G401.6 (cell line): ENCODE measurements at regions not wholly inside any gene's neighbourhood (a gene's known extent, or its start where the extent isn't known, plus 50 kb on each side); places are given as distances from the start of the nearest gene placed in this dataset.
"Not testable (repeated sequence)": the region's sequence is repeated elsewhere in the genome, so short reads cannot be mapped to it uniquely, and the experiment has no call there.

Source experiments
- FAIRE-seq: peaks from 2 replicates; lab custom pipeline; 2012; peaks lifted over from hg19 to GRCh38; lab: Jason Lieb, UNC

DNA sequence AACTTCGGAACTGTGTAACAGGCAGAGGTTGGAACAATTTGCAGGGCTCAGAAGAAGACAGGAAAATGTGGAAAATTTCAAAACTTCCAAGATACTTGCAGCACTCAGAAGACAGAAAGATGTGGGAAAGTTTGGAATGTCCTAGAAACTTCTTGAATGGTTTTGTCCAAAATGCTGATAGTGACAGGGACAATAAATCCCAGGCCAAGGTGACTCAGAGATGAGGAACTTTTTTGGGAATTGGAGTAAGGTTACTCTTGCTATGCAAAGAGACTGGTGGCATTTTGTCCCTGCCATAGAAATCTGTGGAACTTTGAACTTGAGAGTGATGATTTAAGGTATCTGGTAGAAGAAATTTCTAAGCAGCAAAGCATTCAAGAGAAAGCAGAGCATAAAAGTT, 2055.6 kb upstream of the C9orf72 start:
- not testable (repeated sequence) for FAIRE-seq

GRCh38 chr9:29637471-29638237, 2064.4 kb upstream of the C9orf72 start:
- no peak for FAIRE-seq

DNA sequence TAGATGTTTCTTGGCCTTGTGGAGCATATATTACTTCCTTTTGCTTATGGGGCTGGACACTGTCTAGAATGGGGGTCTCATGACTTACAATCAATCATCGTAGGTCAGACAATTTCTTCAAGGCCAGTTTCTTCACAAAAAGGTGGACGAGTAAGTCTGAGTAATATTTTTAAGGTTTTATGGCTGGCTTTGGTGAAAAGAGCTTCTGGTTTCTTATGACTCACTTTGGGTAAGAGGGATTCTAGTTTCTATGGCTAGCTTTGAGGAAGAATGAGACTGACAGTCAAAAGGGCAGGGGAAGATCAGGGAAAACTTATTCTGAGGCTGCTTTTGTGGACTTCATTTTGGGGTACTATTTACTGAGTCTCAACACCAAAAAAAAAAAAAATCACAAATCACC, 2067.2 kb upstream of the C9orf72 start:
- FAIRE-seq, result no peak

- FAIRE-seq, result no peak
Observed at GRCh38 chr9:29644514-29644913, 2071.2 kb upstream of the C9orf72 start.

DNA sequence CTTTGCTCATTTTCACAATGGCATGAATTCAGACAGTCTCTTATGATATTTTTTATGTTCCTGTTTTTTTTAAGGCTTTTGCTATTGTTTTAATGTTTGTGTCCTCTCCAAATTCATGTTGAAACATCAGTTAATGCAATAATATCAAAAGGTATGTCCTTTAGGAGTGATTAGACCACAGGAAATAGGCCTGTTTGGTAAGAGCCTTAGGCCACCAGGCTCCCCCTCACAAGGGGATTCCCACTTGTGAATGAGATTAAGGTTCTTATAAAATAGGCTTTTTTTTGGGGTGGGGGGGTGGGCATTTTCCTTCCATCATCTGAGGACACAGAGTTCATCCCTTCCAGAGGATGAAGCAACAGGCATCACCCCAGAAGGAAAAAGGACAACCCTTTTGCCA, 2074.2 kb upstream of the C9orf72 start:
- no peak for FAIRE-seq

- FAIRE-seq, result peak; percentile 55
Observed at GRCh38 chr9:29648132-29648531, 2074.9 kb upstream of the C9orf72 start.

DNA sequence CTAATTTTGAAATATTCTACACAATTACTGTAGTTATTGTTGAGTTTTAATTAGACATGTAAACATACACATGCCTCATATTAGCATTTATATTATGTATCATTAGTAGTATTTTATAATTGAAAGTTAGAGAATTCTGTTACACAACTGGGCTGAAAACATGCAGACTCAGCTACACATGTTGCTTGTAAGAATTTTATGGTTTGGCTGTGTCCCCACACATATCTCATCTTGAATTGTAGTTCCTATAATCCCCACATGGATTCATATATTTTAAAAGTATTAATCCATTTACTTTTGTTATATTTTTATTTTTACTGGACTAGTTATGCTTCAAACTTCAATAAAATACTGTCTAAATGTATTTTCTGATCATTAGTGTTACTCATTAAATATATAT, 2075.3 kb upstream of the C9orf72 start:
- no peak for FAIRE-seq

DNA sequence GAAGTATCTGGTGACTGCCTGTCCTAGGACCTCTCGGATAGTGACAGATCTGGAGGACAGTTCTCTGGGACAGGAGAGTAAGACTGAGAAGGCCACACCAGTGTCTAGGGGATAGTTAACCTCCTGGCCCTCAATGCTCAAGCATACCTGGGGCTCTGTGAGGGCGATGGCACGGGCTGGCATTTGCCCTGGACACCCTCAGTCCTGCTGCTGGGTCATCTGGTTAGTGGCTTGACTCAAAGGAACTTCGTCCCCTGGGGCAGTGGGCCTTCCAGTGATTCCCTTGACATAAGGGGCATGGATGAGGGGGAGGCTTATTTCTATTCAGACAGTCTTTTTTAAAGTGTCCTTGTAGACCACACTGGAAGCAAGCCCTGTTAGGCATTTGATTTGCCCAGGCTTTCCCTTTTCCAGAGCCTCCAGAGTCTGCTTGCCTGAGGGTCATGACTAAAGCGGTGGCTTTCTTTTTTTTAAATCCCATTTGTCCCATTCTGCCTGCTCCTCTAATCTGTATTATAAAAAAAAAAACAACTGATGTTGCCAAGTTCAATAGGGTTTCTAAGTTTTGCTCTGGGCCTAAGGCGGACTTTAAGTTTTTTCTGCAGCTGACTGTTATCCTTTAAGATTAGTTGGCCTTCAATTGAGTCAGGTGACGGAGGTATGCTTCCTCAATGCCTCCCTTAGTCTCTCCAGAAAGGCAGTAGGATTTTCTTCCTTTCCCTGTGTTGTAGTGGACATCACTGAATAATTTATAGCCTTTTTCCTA, 2083.5 kb upstream of the C9orf72 start:
- no peak for FAIRE-seq

- FAIRE-seq, result no peak
Observed at GRCh38 chr9:29657821-29658220, 2084.5 kb upstream of the C9orf72 start.

- no peak for FAIRE-seq
Observed at GRCh38 chr9:29659014-29659413, 2085.7 kb upstream of the C9orf72 start.

DNA sequence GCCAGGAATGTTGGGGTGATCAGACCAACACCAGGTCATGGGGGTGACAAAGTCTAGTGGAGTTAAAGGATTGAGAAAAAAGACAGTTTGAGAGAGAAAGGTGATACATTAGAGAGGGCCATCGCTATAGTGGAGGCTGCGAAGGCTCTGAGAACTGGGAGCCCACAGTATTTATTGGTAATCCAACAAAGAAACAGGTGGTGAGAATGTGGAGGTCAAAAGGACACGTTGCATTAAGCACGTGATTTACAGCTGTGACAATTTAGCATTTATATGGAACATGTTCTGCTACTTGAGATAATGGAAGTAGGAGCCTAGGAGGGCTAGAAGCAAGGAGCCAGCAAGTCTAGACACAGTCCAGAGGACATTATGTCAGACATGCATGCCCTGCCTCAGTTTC, 2086.5 kb upstream of the C9orf72 start:
- FAIRE-seq, result no peak

DNA sequence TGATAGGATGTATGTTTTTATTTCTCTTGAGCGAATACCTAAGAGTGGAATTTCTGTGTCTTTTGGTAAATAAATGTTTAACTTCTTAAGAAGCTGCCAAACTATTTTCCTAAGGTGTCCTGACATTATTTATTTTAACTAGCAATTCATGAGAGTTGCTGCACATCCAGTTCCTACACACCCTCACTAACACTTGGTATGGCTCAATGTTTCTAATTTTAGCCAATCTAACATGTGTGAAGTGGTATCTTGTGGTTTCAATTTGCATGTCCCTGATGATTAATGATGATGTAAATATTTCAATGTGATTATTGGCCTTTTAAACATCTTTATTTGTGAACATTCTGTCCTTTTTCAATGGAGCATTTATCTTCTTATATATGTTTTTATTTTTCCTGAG, 2095.5 kb upstream of the C9orf72 start:
- no peak for FAIRE-seq

DNA sequence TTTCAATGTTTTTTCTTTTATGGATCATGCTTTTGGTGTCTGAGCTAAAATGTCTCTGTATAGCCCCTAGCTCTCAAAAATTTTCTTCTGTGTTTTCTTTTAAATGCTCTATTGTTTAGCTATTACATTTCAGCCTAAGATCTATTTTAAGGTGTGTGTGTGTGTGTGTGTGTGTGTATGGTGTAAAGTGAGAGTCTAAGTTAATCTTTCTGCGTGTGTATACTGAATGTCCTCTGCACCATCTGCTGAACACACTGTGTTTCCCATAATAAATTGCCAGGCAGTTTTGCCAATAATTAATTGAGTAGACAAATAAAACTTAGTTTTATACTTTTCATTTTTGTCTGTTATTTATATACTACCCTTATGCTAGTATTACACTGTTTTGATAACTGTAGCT, 2096.3 kb upstream of the C9orf72 start:
- no peak for FAIRE-seq

DNA sequence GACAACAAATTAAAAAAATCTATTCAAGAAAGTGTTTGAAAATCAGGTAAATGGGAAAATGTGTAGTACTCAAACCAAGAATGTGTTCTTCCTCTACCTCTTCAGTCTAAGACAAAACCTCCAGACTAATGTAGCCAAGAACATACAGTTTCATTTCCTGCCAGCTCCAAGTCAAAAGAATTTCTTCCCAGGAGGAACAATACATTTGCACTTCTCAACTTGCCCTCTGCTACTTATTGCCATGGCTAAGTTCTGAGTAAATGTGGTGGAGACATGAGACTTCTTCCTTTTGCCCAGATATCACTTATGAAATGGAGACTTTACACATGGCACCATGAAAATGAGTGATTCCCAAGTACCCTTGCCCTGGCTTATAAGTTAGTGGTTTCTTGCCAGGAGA, 2112.2 kb upstream of the C9orf72 start:
- no peak for FAIRE-seq

- FAIRE-seq, result no peak
Observed at GRCh38 chr9:29691145-29691544, 2117.9 kb upstream of the C9orf72 start.

DNA sequence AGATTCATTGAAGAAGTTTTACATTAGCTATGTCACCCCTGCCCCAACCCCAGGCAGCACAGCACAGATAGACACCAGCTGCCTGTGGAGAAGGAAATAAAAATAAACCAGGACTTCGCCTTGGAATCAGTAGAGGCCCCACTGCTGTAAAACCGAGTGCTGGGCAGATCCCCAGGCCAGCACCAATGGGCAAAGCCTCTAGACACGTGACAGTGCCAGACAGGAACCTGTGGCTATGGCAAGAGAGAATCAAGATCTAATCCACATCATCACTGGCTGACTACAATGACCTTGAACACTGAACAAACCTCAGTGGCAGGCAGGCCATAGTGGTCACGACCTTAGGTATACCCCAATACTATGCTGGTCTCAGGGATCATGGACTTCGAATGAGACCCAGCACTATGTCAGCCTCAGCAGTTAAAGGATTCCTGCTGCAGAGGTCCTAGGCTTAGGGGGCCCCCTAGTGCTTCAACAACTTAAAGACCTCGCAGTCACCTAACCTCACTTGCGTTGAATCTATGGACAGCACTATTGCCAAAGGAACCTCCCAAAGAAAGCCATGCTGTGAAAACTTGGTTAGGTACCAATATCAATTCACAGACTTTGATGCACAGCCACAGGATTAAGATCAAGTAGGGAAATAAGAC, 2118.6 kb upstream of the C9orf72 start:
- no peak for FAIRE-seq

DNA sequence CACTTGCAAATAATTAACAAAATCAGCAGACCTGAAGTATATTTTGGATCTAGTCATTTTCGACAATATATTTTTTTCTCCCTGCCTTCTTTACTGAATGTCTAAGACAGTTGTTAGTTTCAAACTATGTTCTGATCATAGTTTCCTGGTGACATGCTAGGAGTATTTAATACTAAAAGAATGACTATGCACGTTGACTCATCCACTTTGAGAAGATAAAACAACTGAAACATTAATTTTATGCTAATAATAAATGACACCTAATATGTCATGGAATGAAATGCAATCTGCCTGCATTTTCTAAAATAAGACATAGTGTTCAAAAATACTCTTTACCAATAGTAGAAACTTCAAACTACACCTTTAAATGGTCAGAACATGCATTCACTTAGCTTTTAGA, 2123.7 kb upstream of the C9orf72 start:
- FAIRE-seq, result no peak

DNA sequence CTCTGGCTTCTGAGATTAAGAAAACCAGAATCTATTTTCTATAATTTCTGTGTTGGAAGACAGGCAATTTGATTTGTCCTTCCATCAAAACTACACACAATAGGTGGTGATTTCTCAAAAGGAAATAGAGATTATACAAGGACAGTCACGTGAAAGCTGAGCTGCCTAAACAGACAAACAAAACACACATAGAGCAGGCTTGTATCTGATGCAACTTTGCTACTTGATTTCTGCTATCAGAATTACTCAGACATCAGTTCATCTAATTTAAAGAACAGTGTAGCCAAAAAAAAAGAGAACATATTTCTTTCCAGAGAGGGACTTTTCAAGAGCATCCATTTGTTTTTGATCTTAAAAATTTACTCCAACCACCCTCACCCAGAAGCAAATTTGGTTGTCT, 2128.3 kb upstream of the C9orf72 start:
- no peak for FAIRE-seq

DNA sequence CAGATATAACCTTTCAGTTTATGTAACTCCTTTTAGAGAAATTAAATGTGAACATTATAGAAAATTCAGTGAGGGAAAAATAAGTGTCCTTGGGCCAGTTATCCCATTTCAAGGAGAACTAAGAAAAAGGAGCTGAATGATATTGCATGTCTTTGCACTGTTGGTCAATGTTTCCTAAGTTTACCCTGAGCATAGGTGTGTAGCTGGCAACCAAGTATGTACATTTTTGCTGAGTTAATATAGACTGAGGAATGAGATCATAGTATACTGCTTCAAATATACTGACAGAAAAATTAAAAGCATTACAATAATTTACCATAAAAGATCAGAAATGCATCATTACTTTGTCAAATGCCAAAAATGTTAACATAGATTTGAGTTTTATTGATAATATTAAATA, 2128.7 kb upstream of the C9orf72 start:
- no peak for FAIRE-seq

DNA sequence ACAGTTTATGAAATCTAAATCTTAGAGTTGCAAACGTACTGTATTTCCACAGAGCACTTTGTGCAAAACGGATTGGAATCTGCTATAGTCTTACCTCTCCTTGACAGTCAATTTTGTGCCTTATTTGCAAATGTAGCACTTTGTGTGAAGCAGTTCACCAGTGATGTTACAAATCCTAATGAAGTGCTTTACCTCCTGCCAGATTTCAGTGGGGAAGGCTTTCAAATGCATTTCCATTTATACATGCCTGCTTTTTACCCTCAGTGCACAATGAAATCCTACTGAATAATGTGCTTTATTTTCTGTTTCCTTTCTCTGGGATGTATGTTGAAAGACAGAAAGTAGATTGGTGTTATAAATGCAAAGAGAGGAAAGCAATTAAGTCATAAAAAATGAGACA, 2141.6 kb upstream of the C9orf72 start:
- FAIRE-seq, result no peak

DNA sequence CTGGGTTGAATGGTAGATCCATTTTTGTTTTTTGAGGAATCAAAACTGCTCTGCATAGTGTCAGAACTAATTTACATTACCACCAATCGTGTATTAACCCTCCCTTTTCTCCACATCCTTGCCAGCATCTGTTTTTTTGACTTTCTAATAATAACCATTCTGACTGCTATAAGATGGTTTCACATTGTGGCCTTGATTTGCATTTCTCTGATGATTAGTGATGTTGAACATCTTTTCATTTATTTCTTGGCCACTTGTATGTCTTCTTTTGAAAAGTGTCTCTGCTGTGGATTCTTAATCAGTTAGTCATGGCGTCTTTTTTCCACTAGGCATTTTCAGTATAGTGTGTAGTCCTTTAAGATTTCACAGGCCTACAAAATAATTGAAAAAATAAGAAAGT, 2144.3 kb upstream of the C9orf72 start:
- no peak for FAIRE-seq

DNA sequence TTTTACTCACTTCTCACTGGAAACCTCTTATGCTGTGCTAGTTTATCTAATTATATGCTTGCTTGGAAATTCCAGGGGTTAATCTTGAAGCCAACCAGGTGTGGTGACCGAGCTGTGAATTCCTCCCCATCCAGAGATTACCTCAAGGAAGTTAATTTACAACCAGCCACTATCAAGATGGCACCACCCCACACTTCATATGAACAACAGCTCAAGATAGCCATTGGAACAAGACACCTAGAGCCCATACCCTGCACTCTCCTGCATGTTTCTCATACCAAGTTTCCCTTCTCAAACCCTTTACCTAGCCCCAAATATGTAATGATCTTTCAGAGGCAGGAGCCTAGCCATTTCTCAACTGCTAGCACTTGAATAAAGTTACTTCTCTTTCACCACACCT, 2156.9 kb upstream of the C9orf72 start:
- FAIRE-seq, result no peak

DNA sequence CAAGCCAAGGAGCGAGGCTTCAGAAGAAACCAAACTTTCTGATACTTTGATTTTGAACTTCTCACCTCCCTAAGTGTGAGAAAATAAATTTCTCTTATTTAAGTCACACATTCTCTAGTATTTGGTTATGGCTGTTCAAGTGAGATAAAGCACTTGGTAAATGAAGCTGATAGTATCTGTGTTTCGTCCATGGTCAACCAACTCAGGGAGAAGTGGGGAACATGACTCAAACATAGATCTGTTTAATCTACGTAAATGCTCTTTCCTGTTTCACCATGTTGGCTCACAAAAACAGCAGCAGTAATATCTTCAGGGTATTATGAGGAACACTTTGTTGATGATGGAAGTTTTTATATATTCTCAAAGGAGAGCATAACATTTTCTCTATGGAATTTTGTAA, 2167.2 kb upstream of the C9orf72 start:
- no peak for FAIRE-seq
